Heart right ventricle (tissue), 16 donors: ENCODE measurements at regions not wholly inside any gene's neighbourhood (a gene's known extent, or its start where the extent isn't known, plus 50 kb on each side); places are given as distances from the start of the nearest gene placed in this dataset.

ENCODE experiments used
- ATAC-seq, 8 donors: fragments of 200-7000 bp; cut with Tn5 transposase; one replicate each; pipeline ENCODE4 v1.9.1; 2020; ENCODE audit warnings: mild to moderate bottlenecking in 8 of 8, moderate library complexity in 8 of 8, moderate number of reproducible peaks in 1 of 8
- DNase-seq, 2 donors: peaks; one replicate each; pipeline ENCODE4 v3.0.0-alpha.2; 2020
- H3K27ac ChIP-seq, 10 donors: fragments of 200-600 bp; sonication (generic) in 2 of 10; one replicate each; pipeline versions ENCODE4 v1.5.0 to v1.8.0; 2020 to 2022; ENCODE audit warnings: mild to moderate bottlenecking in 3 of 10
- H3K27me3 ChIP-seq, 7 donors: fragments of 200-600 bp; one replicate each; pipeline ENCODE4 v1.8.0; 2021 to 2022; ENCODE audit warnings: mild to moderate bottlenecking in 2 of 7
- H3K36me3 ChIP-seq, 9 donors: fragments of 200-600 bp; sonication (generic) in 1 of 9; one replicate each; pipeline versions ENCODE4 v1.5.0 to v1.8.0; 2020 to 2022; ENCODE audit warnings: mild to moderate bottlenecking in 2 of 9
- H3K4me1 ChIP-seq, 9 donors: fragments of 200-600 bp; sonication (generic) in 1 of 9; one replicate each; pipeline versions ENCODE4 v1.5.0 to v1.8.0; 2020 to 2022; ENCODE audit warnings: mild to moderate bottlenecking in 4 of 9
- H3K4me3 ChIP-seq, 10 donors: fragments of 200-600 bp; sonication (generic) in 2 of 10; one replicate each; pipeline versions ENCODE4 v1.5.0 to v1.8.0; 2020 to 2022; ENCODE audit warnings: mild to moderate bottlenecking in 7 of 10, moderate library complexity in 2 of 10
- H3K9me3 ChIP-seq, 11 donors: fragments of 200-600 bp in 10 of 11; sonication (generic) in 2 of 11; one replicate each; pipeline versions ENCODE4 v1.5.0 to v1.8.0; 2013 to 2022; ENCODE audit warnings: mild to moderate bottlenecking in 2 of 11, control low read depth in 1 of 11, moderate library complexity in 1 of 11
- WGBS, 2 donors: extraction: QIAGEN DNeasy Blood & Tissue Kit; methylation state at CpG; one replicate each; pipeline ENCODE4 v1.1.7; 2013; ENCODE audit warnings: inconsistent platforms in 1 of 2; 5-methylcytosine and 5-hydroxymethylcytosine counted together
- intact Hi-C, 10 donors: fragments of 100-400 bp; cut with DNase I; formaldehyde crosslinking; loops; one replicate each; pipeline versions ENCODE4 v1.11.1 to v1.14.2; 2022
- TF ChIP-seq, protein P1 (sequence below), 9 donors: fragments of 200-600 bp; sonication (generic) in 2 of 9; IDR thresholded peaks; one replicate each; pipeline versions ENCODE4 v1.5.0 to v1.8.0; 2021 to 2022; ENCODE audit warnings: antibody characterized with exemption in 9 of 9, mild to moderate bottlenecking in 5 of 9, moderate library complexity in 1 of 9
- donor health status: Arrhythmogenic right ventricular cardiomyopathy.
- donor health status: ischemic (EF 13 %, LVEDD 7.1; RV severe dilation, severe dysfunction).
- donor health status: healthy with polysubstance abuse.
- donor health status: DM: no; HTN: yes; CAD: no.
- donor health status: DM: no; HTN: no; CAD: no.
- donor health status: ischemic (EF 25% LVEDD 6.9; RV normal size, moderate dysfunction).
- donor health status: ischemic (EF 25% LVEDD 5.7; RV mildly dilated, moderate dysfunction).
- donor health status: healthy.
- donor health status: DM: yes; HTN: yes; CAD: no.
- donor health status: Ischemic cardiomyopathy.
- donor health status: ischemic (EF 35%, LVEDD 5.7; RV mildly dilated, moderate dysfunction).
- donor health status: nonischemic (EF 11% LVEDD 7.7; RV severe dilation, severe dysfunction).
- donor health status: DM: yes; HTN: yes; CAD: no.
- donor health status: PGD.
- donor health status: ischemic (EF 29% LVEDD 5.4; RV normal size, mild dysfunction).
- donor health status: nonischemic (EF 23%, LVEDD 6.1; RV moderate dilation, normal function).

DNA sequence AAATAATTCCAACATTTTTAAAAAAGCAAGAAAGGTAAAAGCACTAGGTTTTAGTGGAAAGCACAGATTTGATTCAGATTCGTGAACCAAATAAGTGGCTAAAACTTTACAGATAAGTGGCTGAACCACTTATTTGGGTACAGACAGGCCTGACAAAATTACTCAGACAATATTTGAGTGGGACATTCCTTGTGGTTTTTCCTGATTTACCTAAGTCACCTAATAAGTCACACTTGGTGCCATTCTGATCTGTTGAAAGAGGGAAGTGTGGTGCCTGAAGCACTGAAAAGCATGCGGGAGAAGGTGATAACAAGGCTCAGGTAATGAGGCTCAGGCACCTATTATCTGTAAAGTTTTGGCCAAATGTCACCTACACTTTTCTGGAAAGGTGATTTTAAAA is 81.6 kb upstream of the CD55 start:
- no peaks in the 10 kb centered on the region for H3K27me3 ChIP-seq
- H3K27ac ChIP-seq: no peak overlapping the region
- no peak for ATAC-seq

DNA sequence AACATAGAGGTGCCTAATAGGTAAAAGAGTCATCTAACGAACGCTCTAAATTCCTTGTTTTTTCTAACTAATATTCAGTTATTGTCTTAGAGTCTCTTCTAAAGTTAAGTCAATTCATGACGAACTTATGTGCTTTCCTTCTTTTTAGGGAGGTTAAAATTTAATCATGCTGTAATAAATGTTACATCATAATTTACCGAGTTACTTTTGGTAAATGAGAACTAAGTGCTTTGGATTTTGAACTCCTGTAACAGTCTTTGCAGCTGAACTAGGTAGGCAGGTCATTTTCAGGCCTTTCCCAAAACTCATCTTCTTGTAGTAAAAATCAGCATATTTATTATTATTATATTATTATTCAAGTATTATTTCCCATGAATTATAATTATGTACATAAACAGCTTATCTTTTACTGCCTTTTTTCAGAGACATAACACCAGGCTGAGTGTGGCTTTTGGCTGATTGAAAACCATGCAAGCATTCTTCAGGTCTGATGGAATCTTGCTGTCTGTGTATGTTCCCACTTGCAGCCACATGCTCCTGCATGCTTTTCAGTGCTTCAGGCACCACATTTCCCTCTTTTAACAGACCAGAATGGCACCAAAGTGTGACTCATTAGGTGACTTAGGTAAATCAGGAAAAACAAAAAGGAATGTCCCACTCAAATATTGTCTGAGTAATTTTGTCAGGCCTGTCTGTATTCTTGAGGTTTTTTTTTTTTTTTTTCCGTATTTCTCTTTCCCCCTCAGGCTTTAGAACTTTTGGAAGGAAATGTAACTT is 81.0 kb upstream of the CD55 start:
- Histone ChIP-seq H3K27ac (no peak overlapping the region), H3K9me3 (peaks cover 0 to 6% (median 0%) of the 10 kb centered on the region in 11 donors), H3K36me3 (no peaks in the 10 kb centered on the region), H3K4me1 (peaks cover 0 to 9% (median 0%) of the 10 kb centered on the region in 9 donors), H3K27me3 (no peaks in the 10 kb centered on the region), H3K4me3 (no peak overlapping the region)
- intact Hi-C loops: no loop called here
- TF ChIP-seq, protein P1, sequence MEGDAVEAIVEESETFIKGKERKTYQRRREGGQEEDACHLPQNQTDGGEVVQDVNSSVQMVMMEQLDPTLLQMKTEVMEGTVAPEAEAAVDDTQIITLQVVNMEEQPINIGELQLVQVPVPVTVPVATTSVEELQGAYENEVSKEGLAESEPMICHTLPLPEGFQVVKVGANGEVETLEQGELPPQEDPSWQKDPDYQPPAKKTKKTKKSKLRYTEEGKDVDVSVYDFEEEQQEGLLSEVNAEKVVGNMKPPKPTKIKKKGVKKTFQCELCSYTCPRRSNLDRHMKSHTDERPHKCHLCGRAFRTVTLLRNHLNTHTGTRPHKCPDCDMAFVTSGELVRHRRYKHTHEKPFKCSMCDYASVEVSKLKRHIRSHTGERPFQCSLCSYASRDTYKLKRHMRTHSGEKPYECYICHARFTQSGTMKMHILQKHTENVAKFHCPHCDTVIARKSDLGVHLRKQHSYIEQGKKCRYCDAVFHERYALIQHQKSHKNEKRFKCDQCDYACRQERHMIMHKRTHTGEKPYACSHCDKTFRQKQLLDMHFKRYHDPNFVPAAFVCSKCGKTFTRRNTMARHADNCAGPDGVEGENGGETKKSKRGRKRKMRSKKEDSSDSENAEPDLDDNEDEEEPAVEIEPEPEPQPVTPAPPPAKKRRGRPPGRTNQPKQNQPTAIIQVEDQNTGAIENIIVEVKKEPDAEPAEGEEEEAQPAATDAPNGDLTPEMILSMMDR (IDR thresholded peaks at IDR 0.05): no peak
- DNase-seq: no peak
- 83 to 91% methylated on average over 5 of the region's 5 CpGs for WGBS, 2 donors
- no peak for ATAC-seq

More for the DNA sequence above, 81.6 kb upstream of the CD55 start:
- Histone ChIP-seq H3K4me3 (no peak overlapping the region), H3K9me3 (peaks cover 0 to 6% (median 0%) of the 10 kb centered on the region in 11 donors), H3K36me3 (no peaks in the 10 kb centered on the region), H3K4me1 (peaks cover 0 to 9% (median 0%) of the 10 kb centered on the region in 9 donors)
- DNase-seq: no peak
- WGBS, 2 donors: 95 to 97% methylated on average over 2 of the region's 2 CpGs
- intact Hi-C loops: no loop called here
- TF ChIP-seq, protein P1 (IDR thresholded peaks at IDR 0.05): no peak

DNA sequence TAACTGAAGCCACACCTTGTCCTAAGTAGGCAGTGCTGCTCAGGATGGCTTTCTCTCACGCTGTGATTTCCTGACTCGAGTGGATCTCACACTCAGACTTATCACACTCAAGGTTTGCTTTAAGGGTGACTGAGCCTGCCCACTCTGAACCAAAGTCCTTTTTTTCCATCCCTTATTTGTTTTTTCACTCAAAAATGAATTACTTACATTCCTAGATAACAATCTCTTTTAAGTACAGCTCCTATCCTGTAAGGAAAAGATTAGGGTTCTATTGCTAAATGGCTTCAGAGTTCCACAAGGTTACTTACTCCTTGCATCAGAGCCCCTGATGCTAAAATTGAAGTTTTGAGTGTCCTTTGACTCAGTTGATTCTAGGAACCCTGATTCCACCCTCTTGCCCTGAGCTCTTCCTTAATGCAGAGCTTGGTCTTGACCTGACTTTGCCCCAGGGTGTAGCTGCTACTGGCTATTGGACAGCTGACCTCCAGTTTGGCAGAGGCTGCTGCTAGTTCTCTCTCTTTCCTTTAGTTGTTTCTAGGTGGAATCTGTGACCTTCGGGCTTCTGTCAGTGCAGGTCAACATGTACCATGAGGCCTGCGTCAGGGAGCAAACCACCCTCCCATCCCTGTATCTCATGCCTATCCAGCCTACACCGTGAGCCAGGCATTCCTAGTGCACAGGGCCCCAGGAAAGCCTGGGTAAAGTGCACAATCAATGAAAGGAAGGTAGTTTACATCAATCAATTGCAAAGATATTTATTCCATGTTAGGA is 80.1 kb upstream of the CD55 start:
- TF ChIP-seq, protein P1 (IDR thresholded peaks at IDR 0.05): no peak

GRCh38 chr1:207243442-207244408 is 77.8 kb upstream of the CD55 start:
- H3K36me3 ChIP-seq: no peaks in the 10 kb centered on the region
- ATAC-seq: no peak
- H3K27ac ChIP-seq: no peak overlapping the region
- no peak overlapping the region for H3K4me3 ChIP-seq
- 84 to 85% methylated on average over 8 of the region's 8 CpGs for WGBS, 2 donors
- no peaks in the 10 kb centered on the region for H3K9me3 ChIP-seq
- no peaks in the 10 kb centered on the region for H3K27me3 ChIP-seq
- intact Hi-C loops: no loop called here
- TF ChIP-seq, protein P1 (IDR thresholded peaks at IDR 0.05): no peak
- H3K4me1 ChIP-seq: peaks cover 0 to 16% (median 0%) of the 10 kb centered on the region in 9 donors
- DNase-seq: no peak

More for the DNA sequence above, 80.1 kb upstream of the CD55 start:
- no peaks in the 10 kb centered on the region for H3K27me3 ChIP-seq
- no peak overlapping the region for H3K4me3 ChIP-seq
- ATAC-seq (peak in 2 of 8 donors; percentile 31 to 39), DNase-seq (no peak)
- no peak overlapping the region for H3K27ac ChIP-seq
- intact Hi-C loops: no loop called here
- peaks cover 0 to 6% (median 0%) of the 10 kb centered on the region in 11 donors for H3K9me3 ChIP-seq
- H3K4me1 ChIP-seq: peaks cover 0 to 9% (median 0%) of the 10 kb centered on the region in 9 donors
- 64 to 73% methylated on average over 5 of the region's 5 CpGs for WGBS, 2 donors
- H3K36me3 ChIP-seq: no peaks in the 10 kb centered on the region
